Bronchial epithelial cell (primary cell): ENCODE measurements at regions not wholly inside any gene's neighbourhood (a gene's known extent, or its start where the extent isn't known, plus 50 kb on each side); places are given as distances from the start of the nearest gene placed in this dataset.

Experiments used
- DNase-seq: peaks from one replicate; pipeline ENCODE4 v3.0.0-alpha.2; 2010; ENCODE audit warnings: low read depth
- FAIRE-seq: peaks from 2 replicates; lab custom pipeline; 2011; peaks lifted over from hg19 to GRCh38; lab: Jason Lieb, UNC
- H3K27me3 ChIP-seq: 2 replicates; pipeline ENCODE4 v1.5.1; 2011; ENCODE audit warnings: low read length; ENCODE audit not compliant: control insufficient read depth, insufficient read depth
- H3K36me3 ChIP-seq: 2 replicates; pipeline ENCODE4 v1.5.1; 2011; ENCODE audit warnings: low read length; ENCODE audit not compliant: control insufficient read depth, insufficient read depth
- H3K4me3 ChIP-seq: 2 replicates; pipeline ENCODE4 v1.5.1; 2011; ENCODE audit warnings: mild to moderate bottlenecking, low read depth, low read length, control low read depth
- CTCF ChIP-seq: IDR thresholded peaks from 2 replicates; pipeline ENCODE4 v1.5.1; 2011; ENCODE audit warnings: mild to moderate bottlenecking, moderate library complexity, low read length, control low read depth, inconsistent platforms; ENCODE audit not compliant: insufficient read depth, severe bottlenecking

DNA sequence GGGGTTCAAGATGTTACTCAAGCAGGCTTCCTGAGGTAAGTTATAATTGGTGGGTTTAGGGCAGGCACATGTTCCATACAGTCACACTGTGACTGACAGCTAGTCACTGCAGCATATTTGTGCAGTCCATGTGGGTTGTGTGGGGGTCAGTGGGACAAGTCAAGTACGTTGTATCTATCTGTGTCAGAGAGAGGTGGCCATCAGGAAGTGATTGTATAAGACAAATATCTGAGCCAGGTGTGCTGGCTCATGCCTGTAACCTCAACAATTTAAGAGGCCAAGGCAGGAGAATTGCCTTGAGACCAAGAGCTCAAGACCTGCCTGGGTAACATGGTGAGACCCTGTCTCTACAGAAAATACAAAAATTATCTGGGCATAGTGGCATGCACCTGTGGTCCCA is 509.3 kb downstream of the CENPC start:
- Histone ChIP-seq H3K27me3 (no peaks in the 10 kb centered on the region), H3K36me3 (no peaks in the 10 kb centered on the region), H3K4me3 (no peak overlapping the region)
- DNase-seq (peak; percentile 72), FAIRE-seq (no peak)
- TF ChIP-seq CTCF: no peak

DNA sequence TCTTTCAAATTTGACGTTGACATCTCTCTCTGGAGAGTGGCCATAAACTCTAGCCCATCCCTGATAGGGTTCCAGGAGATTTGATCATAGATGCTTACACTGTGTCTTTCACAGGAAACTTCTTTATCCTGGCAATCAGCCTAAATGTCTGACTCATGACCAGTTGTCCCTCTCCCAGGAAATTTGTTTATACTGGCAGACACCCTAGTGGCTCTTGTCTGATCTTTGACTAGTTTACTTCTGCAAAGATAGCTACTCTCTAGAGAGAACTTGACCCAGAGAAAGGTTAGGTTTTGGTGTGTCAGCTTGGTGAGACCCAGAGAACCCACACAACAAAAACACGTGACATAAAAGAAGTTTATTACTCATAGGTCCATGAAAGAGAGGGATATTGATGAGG is 509.8 kb downstream of the CENPC start:
- Histone ChIP-seq H3K27me3 (no peaks in the 10 kb centered on the region), H3K4me3 (no peak overlapping the region), H3K36me3 (no peaks in the 10 kb centered on the region)
- TF ChIP-seq CTCF: no peak
- peak; percentile 91 for DNase-seq
- no peak for FAIRE-seq

- Histone ChIP-seq H3K4me3 (no peak overlapping the region), H3K36me3 (no peaks in the 10 kb centered on the region), H3K27me3 (no peaks in the 10 kb centered on the region)
- DNase-seq (peak; percentile 90), FAIRE-seq (no peak)
- TF ChIP-seq CTCF: no peak
Observed at GRCh38 chr4:67030636-67031035, 514.7 kb downstream of the CENPC start.

- no peak for FAIRE-seq
- TF ChIP-seq CTCF: no peak
Observed at GRCh38 chr4:67020438-67020797, 524.9 kb downstream of the CENPC start.

DNA sequence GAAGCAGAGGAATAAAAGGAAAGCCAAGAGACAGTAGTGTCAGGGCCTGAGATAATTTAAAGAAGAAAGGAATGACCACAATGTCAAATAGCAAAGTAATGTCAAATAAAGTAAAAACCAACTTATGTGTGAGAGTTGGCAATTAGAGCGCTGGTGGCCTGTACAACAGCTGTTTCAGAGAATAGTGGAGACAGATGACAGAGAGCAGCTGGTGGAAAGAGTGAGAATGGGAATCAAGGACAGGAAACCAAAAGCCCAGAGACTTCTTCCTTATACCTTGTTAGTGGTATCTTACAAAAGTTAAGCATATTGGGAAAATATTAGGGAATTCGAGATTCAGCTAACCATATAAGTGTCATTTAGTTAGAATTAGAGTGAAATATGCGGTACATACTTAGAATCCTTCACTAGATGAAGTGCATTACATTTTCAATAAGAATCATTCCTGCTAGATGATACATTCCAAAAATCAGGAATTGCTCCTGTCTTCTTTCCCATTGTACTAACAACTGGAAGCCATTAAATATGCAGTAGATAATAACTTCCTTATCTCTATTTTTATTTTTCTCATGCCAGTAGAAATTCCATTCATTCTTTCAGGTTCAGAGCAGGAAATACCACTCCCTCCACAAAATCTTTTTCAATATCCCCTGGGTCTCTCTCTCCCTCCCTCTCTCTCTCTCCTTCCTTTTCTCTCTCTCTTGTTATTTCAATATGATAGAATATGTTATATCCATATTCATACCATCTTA is 525.4 kb downstream of the CENPC start:
- H3K27me3 ChIP-seq: no peaks in the 10 kb centered on the region
- no peak overlapping the region for H3K4me3 ChIP-seq
- no peak for DNase-seq
- TF ChIP-seq CTCF: no peak
- no peak for FAIRE-seq
- H3K36me3 ChIP-seq: no peaks in the 10 kb centered on the region

More at GRCh38 chr4:67020438-67020797, 524.9 kb downstream of the CENPC start:
- no peak for DNase-seq
- H3K27me3 ChIP-seq: no peaks in the 10 kb centered on the region
- no peak overlapping the region for H3K4me3 ChIP-seq
- H3K36me3 ChIP-seq: no peaks in the 10 kb centered on the region

- no peak for DNase-seq
- no peak for FAIRE-seq
- no peaks in the 10 kb centered on the region for H3K27me3 ChIP-seq
- no peaks in the 10 kb centered on the region for H3K36me3 ChIP-seq
- no peak overlapping the region for H3K4me3 ChIP-seq
- TF ChIP-seq CTCF: no peak
Observed at GRCh38 chr4:67014592-67014991, 530.7 kb downstream of the CENPC start.
